ENCODE measurements at regions not wholly inside any gene's neighbourhood (a gene's known extent, or its start where the extent isn't known, plus 50 kb on each side); places are given as distances from the start of the nearest gene placed in this dataset.

- no peak for TF ChIP-seq POLR2AphosphoS5 (IDR thresholded peaks at IDR 0.05; ENCODE audit: low read depth)
- TF ChIP-seq CTCF (IDR thresholded peaks at IDR 0.05; ENCODE audit: insufficient read depth, low read length): no peak
- no peak for TF ChIP-seq SPI1 (IDR thresholded peaks at IDR 0.05; ENCODE audit: borderline replicate concordance, low read depth)
- no peak for TF ChIP-seq REST (IDR thresholded peaks at IDR 0.05; ENCODE audit: insufficient replicate concordance, low read depth)
Measured at GRCh38 chr2:114118088-114118487, 228.2 kb downstream of the ACTR3 start.
